ENCODE measurements at regions not wholly inside any gene's neighbourhood (a gene's known extent, or its start where the extent isn't known, plus 50 kb on each side); places are given as distances from the start of the nearest gene placed in this dataset.

- Histone ChIP-seq H3K27me3 (ENCODE audit: insufficient read depth, poor library complexity, severe bottlenecking) (no peaks in the 10 kb centered on the region), H3K4me3 (ENCODE audit: severe bottlenecking) (no peak overlapping the region), H3K4me1 (ENCODE audit: insufficient read depth, poor library complexity, severe bottlenecking) (peaks cover 14% of the 10 kb centered on the region), H3K9me3 (ENCODE audit: severe bottlenecking) (no peaks in the 10 kb centered on the region), H3K36me3 (ENCODE audit: low read depth) (no peaks in the 10 kb centered on the region), H3K27ac (ENCODE audit: poor library complexity, severe bottlenecking) (no peak overlapping the region)
- DNase-seq (ENCODE audit: low spot score), result no peak
- no peak for ATAC-seq (ENCODE audit: low read depth)
- no peak for TF ChIP-seq CTCF (IDR thresholded peaks at IDR 0.05; ENCODE audit: poor library complexity, severe bottlenecking)
These were observed 115.2 kb upstream of the GDF10 start for GRCh38 chr10:47184724-47185330.

- H3K4me3 ChIP-seq (ENCODE audit: severe bottlenecking), result no peak overlapping the region
- DNase-seq (ENCODE audit: low spot score) (no peak), ATAC-seq (ENCODE audit: low read depth) (no peak)
- no peak for TF ChIP-seq CTCF (IDR thresholded peaks at IDR 0.05; ENCODE audit: poor library complexity, severe bottlenecking)
- H3K4me1 ChIP-seq (ENCODE audit: insufficient read depth, poor library complexity, severe bottlenecking), result peaks cover 14% of the 10 kb centered on the region
- no peaks in the 10 kb centered on the region for H3K9me3 ChIP-seq (ENCODE audit: severe bottlenecking)
- no peaks in the 10 kb centered on the region for H3K27me3 ChIP-seq (ENCODE audit: insufficient read depth, poor library complexity, severe bottlenecking)
- H3K36me3 ChIP-seq (ENCODE audit: low read depth), result no peaks in the 10 kb centered on the region
- no peak overlapping the region for H3K27ac ChIP-seq (ENCODE audit: poor library complexity, severe bottlenecking)
These were observed 113.1 kb upstream of the GDF10 start for GRCh38 chr10:47186941-47187340.

- DNase-seq (ENCODE audit: low spot score) (no peak), ATAC-seq (ENCODE audit: low read depth) (no peak)
- no peaks in the 10 kb centered on the region for H3K9me3 ChIP-seq (ENCODE audit: severe bottlenecking)
- no peak overlapping the region for H3K27ac ChIP-seq (ENCODE audit: poor library complexity, severe bottlenecking)
- peaks cover 14% of the 10 kb centered on the region for H3K4me1 ChIP-seq (ENCODE audit: insufficient read depth, poor library complexity, severe bottlenecking)
- H3K27me3 ChIP-seq (ENCODE audit: insufficient read depth, poor library complexity, severe bottlenecking), result no peaks in the 10 kb centered on the region
- H3K4me3 ChIP-seq (ENCODE audit: severe bottlenecking), result no peak overlapping the region
- TF ChIP-seq CTCF (IDR thresholded peaks at IDR 0.05; ENCODE audit: poor library complexity, severe bottlenecking), result no peak
- no peaks in the 10 kb centered on the region for H3K36me3 ChIP-seq (ENCODE audit: low read depth)
These were observed 112.4 kb upstream of the GDF10 start for GRCh38 chr10:47187592-47187991.

GRCh38 chr10:47188156-47188555, 111.8 kb upstream of the GDF10 start:
- H3K36me3 ChIP-seq (ENCODE audit: low read depth), result no peaks in the 10 kb centered on the region
- H3K27me3 ChIP-seq (ENCODE audit: insufficient read depth, poor library complexity, severe bottlenecking), result no peaks in the 10 kb centered on the region
- no peak for ATAC-seq (ENCODE audit: low read depth)
- H3K9me3 ChIP-seq (ENCODE audit: severe bottlenecking), result no peaks in the 10 kb centered on the region
- TF ChIP-seq CTCF (IDR thresholded peaks at IDR 0.05; ENCODE audit: poor library complexity, severe bottlenecking), result no peak
- no peak overlapping the region for H3K4me3 ChIP-seq (ENCODE audit: severe bottlenecking)
- no peak overlapping the region for H3K27ac ChIP-seq (ENCODE audit: poor library complexity, severe bottlenecking)
- no peak for DNase-seq (ENCODE audit: low spot score)
- H3K4me1 ChIP-seq (ENCODE audit: insufficient read depth, poor library complexity, severe bottlenecking), result peaks cover 12% of the 10 kb centered on the region

GRCh38 chr10:47189802-47190201, 110.2 kb upstream of the GDF10 start:
- no peaks in the 10 kb centered on the region for H3K9me3 ChIP-seq (ENCODE audit: severe bottlenecking)
- no peak overlapping the region for H3K27ac ChIP-seq (ENCODE audit: poor library complexity, severe bottlenecking)
- H3K27me3 ChIP-seq (ENCODE audit: insufficient read depth, poor library complexity, severe bottlenecking), result no peaks in the 10 kb centered on the region
- no peak overlapping the region for H3K4me3 ChIP-seq (ENCODE audit: severe bottlenecking)
- TF ChIP-seq CTCF (IDR thresholded peaks at IDR 0.05; ENCODE audit: poor library complexity, severe bottlenecking), result no peak
- no peaks in the 10 kb centered on the region for H3K36me3 ChIP-seq (ENCODE audit: low read depth)
- 0 out of 3 replicates have a peak, but pooled peaks have one; percentile 11 for ATAC-seq (ENCODE audit: low read depth)
- DNase-seq (ENCODE audit: low spot score), result no peak
- no peaks in the 10 kb centered on the region for H3K4me1 ChIP-seq (ENCODE audit: insufficient read depth, poor library complexity, severe bottlenecking)

Data from RWPE2 (cell line).